BLaER1 treated with 17β-estradiol and CSF1 and Interleukin-3, amounts not matched to agents 10 nM and 100 nM (cell line): ENCODE measurements at regions not wholly inside any gene's neighbourhood (a gene's known extent, or its start where the extent isn't known, plus 50 kb on each side); places are given as distances from the start of the nearest gene placed in this dataset.

ENCODE experiments used
- H3K27ac ChIP-seq, 11 experiments: shearing (Covaris generic); formaldehyde crosslinking; 2 replicates each; pipeline ENCODE4 v1.8.1; 2022
- H3K27me3 ChIP-seq, 11 experiments: shearing (Covaris generic); formaldehyde crosslinking; 2 replicates each; pipeline ENCODE4 v1.8.1; 2022
- H3K36me3 ChIP-seq, 11 experiments: shearing (Covaris generic); formaldehyde crosslinking; 2 replicates each; pipeline ENCODE4 v1.8.1; 2022
- H3K4me1 ChIP-seq, 10 experiments: shearing (Covaris generic); formaldehyde crosslinking; 2 replicates each; pipeline ENCODE4 v1.8.1; 2022
- H3K4me2 ChIP-seq, 11 experiments: shearing (Covaris generic); formaldehyde crosslinking; 2 replicates each; pipeline ENCODE4 v1.8.1; 2022
- H3K4me3 ChIP-seq, 10 experiments: shearing (Covaris generic); formaldehyde crosslinking; 2 replicates each; pipeline ENCODE4 v1.8.1; 2022
- H3K9ac ChIP-seq, 11 experiments: shearing (Covaris generic); formaldehyde crosslinking; 2 replicates each; pipeline ENCODE4 v1.8.1; 2022
- H3K9me3 ChIP-seq, 11 experiments: shearing (Covaris generic); formaldehyde crosslinking; replicated peaks in 1 of 11; 2 replicates each; pipeline ENCODE4 v1.8.1; 2022
- H4K20me1 ChIP-seq, 11 experiments: shearing (Covaris generic); formaldehyde crosslinking; 2 replicates each; pipeline ENCODE4 v1.8.1; 2022
- Cebpa-rat ChIP-seq, 11 experiments: shearing (Covaris generic); IDR thresholded peaks; 2 replicates each; pipeline ENCODE4 v1.8.1; 2022

- H3K4me1 ChIP-seq, result no peaks in the 10 kb centered on the region
- H3K27me3 ChIP-seq, result no peaks in the 10 kb centered on the region
- TF ChIP-seq Cebpa-rat (IDR thresholded peaks at IDR 0.05), result no peak
- no peak overlapping the region for H3K9ac ChIP-seq
- no peak overlapping the region for H3K4me2 ChIP-seq
- no peaks in the 10 kb centered on the region for H4K20me1 ChIP-seq
- no peak overlapping the region for H3K27ac ChIP-seq
- peaks cover 14 to 17% (median 15%) of the 10 kb centered on the region in 11 experiments for H3K9me3 ChIP-seq
- no peaks in the 10 kb centered on the region for H3K36me3 ChIP-seq
- H3K4me3 ChIP-seq, result no peak overlapping the region
Observed at GRCh38 chr1:96157101-96157500, 564.5 kb upstream of the PTBP2 start.

- Histone ChIP-seq H3K27me3 (no peaks in the 10 kb centered on the region), H3K4me1 (no peaks in the 10 kb centered on the region), H4K20me1 (no peaks in the 10 kb centered on the region), H3K9me3 (no peaks in the 10 kb centered on the region), H3K36me3 (no peaks in the 10 kb centered on the region), H3K9ac (no peak overlapping the region), H3K4me2 (no peak overlapping the region), H3K27ac (no peak overlapping the region), H3K4me3 (no peak overlapping the region)
- TF ChIP-seq Cebpa-rat (IDR thresholded peaks at IDR 0.05), result peak in 3 of 11 experiments; percentile 24 to 48 (median 33); a peak in 3 of 22 replicates
Observed at GRCh38 chr1:96159379-96159778, 562.2 kb upstream of the PTBP2 start.

GRCh38 chr1:96164053-96164452 lies 557.5 kb upstream of the PTBP2 start:
- Histone ChIP-seq H3K9me3 (no peaks in the 10 kb centered on the region), H3K4me2 (no peak overlapping the region)
- TF ChIP-seq Cebpa-rat (IDR thresholded peaks at IDR 0.05), result no peak

GRCh38 chr1:96178053-96178452 lies 543.5 kb upstream of the PTBP2 start:
- Histone ChIP-seq H3K4me2 (no peak overlapping the region), H3K4me1 (no peaks in the 10 kb centered on the region), H3K9me3 (no peaks in the 10 kb centered on the region), H4K20me1 (no peaks in the 10 kb centered on the region), H3K9ac (no peak overlapping the region), H3K27me3 (no peaks in the 10 kb centered on the region), H3K36me3 (no peaks in the 10 kb centered on the region), H3K4me3 (no peak overlapping the region), H3K27ac (no peak overlapping the region)
- TF ChIP-seq Cebpa-rat (IDR thresholded peaks at IDR 0.05), result no peak

More at GRCh38 chr1:96164053-96164452, 557.5 kb upstream of the PTBP2 start:
- H3K27me3 ChIP-seq, result no peaks in the 10 kb centered on the region
- H3K27ac ChIP-seq, result no peak overlapping the region
- H3K36me3 ChIP-seq, result no peaks in the 10 kb centered on the region
- no peak overlapping the region for H3K9ac ChIP-seq
- H3K4me1 ChIP-seq, result no peaks in the 10 kb centered on the region
- H4K20me1 ChIP-seq, result no peaks in the 10 kb centered on the region
- no peak overlapping the region for H3K4me3 ChIP-seq

GRCh38 chr1:96183485-96183884 lies 538.1 kb upstream of the PTBP2 start:
- no peak overlapping the region for H3K4me3 ChIP-seq
- H3K4me1 ChIP-seq, result no peaks in the 10 kb centered on the region
- H3K9ac ChIP-seq, result no peak overlapping the region
- H3K36me3 ChIP-seq, result no peaks in the 10 kb centered on the region
- H3K4me2 ChIP-seq, result no peak overlapping the region
- no peak for TF ChIP-seq Cebpa-rat (IDR thresholded peaks at IDR 0.05)
- no peaks in the 10 kb centered on the region for H3K9me3 ChIP-seq
- no peaks in the 10 kb centered on the region for H3K27me3 ChIP-seq
- no peak overlapping the region for H3K27ac ChIP-seq
- no peaks in the 10 kb centered on the region for H4K20me1 ChIP-seq

- H3K4me2 ChIP-seq, result no peak overlapping the region
- no peaks in the 10 kb centered on the region for H3K27me3 ChIP-seq
- H3K36me3 ChIP-seq, result no peaks in the 10 kb centered on the region
- no peaks in the 10 kb centered on the region for H4K20me1 ChIP-seq
- no peak overlapping the region for H3K27ac ChIP-seq
- H3K9ac ChIP-seq, result no peak overlapping the region
- H3K4me1 ChIP-seq, result no peaks in the 10 kb centered on the region
- no peaks in the 10 kb centered on the region for H3K9me3 ChIP-seq
- no peak overlapping the region for H3K4me3 ChIP-seq
- no peak for TF ChIP-seq Cebpa-rat (IDR thresholded peaks at IDR 0.05)
Observed at GRCh38 chr1:96183928-96184327, 537.7 kb upstream of the PTBP2 start.

GRCh38 chr1:96185181-96185580 lies 536.4 kb upstream of the PTBP2 start:
- Histone ChIP-seq H3K4me2 (no peak overlapping the region), H3K4me3 (no peak overlapping the region), H3K36me3 (no peaks in the 10 kb centered on the region), H3K4me1 (no peaks in the 10 kb centered on the region), H3K9me3 (no peaks in the 10 kb centered on the region), H3K27ac (no peak overlapping the region), H3K27me3 (no peaks in the 10 kb centered on the region), H4K20me1 (no peaks in the 10 kb centered on the region), H3K9ac (no peak overlapping the region)
- TF ChIP-seq Cebpa-rat (IDR thresholded peaks at IDR 0.05), result no peak

GRCh38 chr1:96187020-96187419 lies 534.6 kb upstream of the PTBP2 start:
- Histone ChIP-seq H3K27ac (no peak overlapping the region), H3K4me1 (no peaks in the 10 kb centered on the region), H3K4me2 (no peak overlapping the region), H3K9me3 (0 out of 22 replicates have a peak, but pooled peaks cover 0 to 5% (median 0%) of the 10 kb centered on the region in 11 experiments), H3K36me3 (no peaks in the 10 kb centered on the region), H3K9ac (no peak overlapping the region), H3K4me3 (no peak overlapping the region), H3K27me3 (no peaks in the 10 kb centered on the region), H4K20me1 (no peaks in the 10 kb centered on the region)
- TF ChIP-seq Cebpa-rat (IDR thresholded peaks at IDR 0.05), result no peak

GRCh38 chr1:96191165-96191564 lies 530.4 kb upstream of the PTBP2 start:
- Histone ChIP-seq H3K9ac (no peak overlapping the region), H3K4me1 (no peaks in the 10 kb centered on the region), H3K27ac (no peak overlapping the region), H3K9me3 (peaks cover 0 to 10% (median 5%) of the 10 kb centered on the region in 11 experiments; a peak in 4 of 22 replicates), H4K20me1 (no peaks in the 10 kb centered on the region), H3K4me3 (no peak overlapping the region), H3K27me3 (no peaks in the 10 kb centered on the region), H3K36me3 (no peaks in the 10 kb centered on the region), H3K4me2 (no peak overlapping the region)
- no peak for TF ChIP-seq Cebpa-rat (IDR thresholded peaks at IDR 0.05)

- Histone ChIP-seq H3K4me2 (no peak overlapping the region), H3K9me3 (no peaks in the 10 kb centered on the region), H3K27me3 (no peaks in the 10 kb centered on the region), H3K36me3 (no peaks in the 10 kb centered on the region), H3K4me1 (no peaks in the 10 kb centered on the region), H3K4me3 (no peak overlapping the region), H3K9ac (no peak overlapping the region), H4K20me1 (no peaks in the 10 kb centered on the region), H3K27ac (no peak overlapping the region)
- TF ChIP-seq Cebpa-rat (IDR thresholded peaks at IDR 0.05), result no peak
Observed at GRCh38 chr1:96206451-96206850, 515.1 kb upstream of the PTBP2 start.
